K562 (cell line): ENCODE measurements at regions not wholly inside any gene's neighbourhood (a gene's known extent, or its start where the extent isn't known, plus 50 kb on each side); places are given as distances from the start of the nearest gene placed in this dataset.

Experiments
- ATAC-seq: fragments of 200-7000 bp; cut with Tn5 transposase; 3 replicates; pipeline ENCODE4 v1.9.1; 2020; ENCODE audit warnings: moderate library complexity
- BruUV-seq: library from RNA; stranded (reverse); fragments of 400-500 nt; replicated peaks from 2 replicates; lab custom pipeline; 2021; lab: Mats Ljungman, UMichigan
- CTCF ChIA-PET: fragments of 300-600 bp; formaldehyde crosslinking; extraction: SDS; loops from one replicate; lab custom pipeline; 2021; ENCODE audit warnings: low intra/inter-chr PET ratio; lab: Yijun Ruan, JAX
- POLR2A ChIA-PET: fragments of 300-600, 350-650 bp; sonication (Branson Sonifier 250); formaldehyde crosslinking; extraction: SDS; loops from one replicate; lab custom pipeline; 2021; ENCODE audit warnings: antibody characterized with exemption, inconsistent platforms; lab: Yijun Ruan, JAX
- DNase-seq, 4 experiments: peaks; one replicate each; pipeline versions ENCODE4 v3.0.0 to v3.0.0-alpha.2; 2011 to 2018; ENCODE audit warnings: low spot score in 3 of 4, mixed read lengths in 3 of 4; ENCODE audit errors: extremely low read depth in 1 of 4
- FAIRE-seq: peaks from 2 replicates; lab custom pipeline; 2011; peaks lifted over from hg19 to GRCh38; lab: Jason Lieb, UNC
- H2AFZ ChIP-seq: 2 replicates; pipeline ENCODE4 v1.6.0; 2011; ENCODE audit warnings: low read depth, low read length, control low read depth, inconsistent platforms
- H3K27ac ChIP-seq: fragments of 200-600 bp; 3 replicates; pipeline ENCODE4 v1.8.0; 2011; ENCODE audit warnings: low read depth, mild to moderate bottlenecking, control low read depth, inconsistent platforms, low read length, moderate library complexity, mixed read lengths; ENCODE audit errors: extremely low read depth
- H3K27me3 ChIP-seq, 2 experiments: fragments of 300-600 bp in 1 of 2; 2 replicates in 1 of 2; 3 replicates in 1 of 2; pipeline versions ENCODE4 v1.6.0 to v1.8.0; 2011; ENCODE audit warnings: inconsistent platforms in 2 of 2, low read length in 2 of 2, mild to moderate bottlenecking in 1 of 2, mixed read lengths in 1 of 2, moderate library complexity in 1 of 2; ENCODE audit not compliant: control insufficient read depth in 2 of 2, insufficient read depth in 2 of 2
- H3K36me3 ChIP-seq: fragments of 300-600 bp; 3 replicates; pipeline ENCODE4 v1.8.0; 2011; ENCODE audit warnings: mild to moderate bottlenecking, low read length, inconsistent platforms; ENCODE audit not compliant: control insufficient read depth, insufficient read depth
- H3K4me1 ChIP-seq, 2 experiments: fragments of 200-600 bp in 1 of 2; replicated peaks in 1 of 2; 2 replicates in 1 of 2; 3 replicates in 1 of 2; pipeline versions ENCODE4 v1.5.1 to v1.8.0; 2011; ENCODE audit warnings: inconsistent platforms in 2 of 2, low read length in 2 of 2, mild to moderate bottlenecking in 1 of 2, mixed read lengths in 1 of 2, moderate library complexity in 1 of 2; ENCODE audit not compliant: control insufficient read depth in 2 of 2, insufficient read depth in 2 of 2
- H3K4me2 ChIP-seq: 2 replicates; pipeline ENCODE4 v1.6.1; 2011; ENCODE audit warnings: low read length, control low read depth, inconsistent platforms, mixed read lengths; ENCODE audit not compliant: insufficient read depth
- H3K4me3 ChIP-seq: fragments of 200-600 bp; sonication (generic), shearing (Covaris generic); 2 replicates; pipeline ENCODE4 v1.5.1; 2016; ENCODE audit warnings: control low read depth, inconsistent platforms
- H3K79me2 ChIP-seq: fragments of 200-600 bp; 3 replicates; pipeline ENCODE4 v1.8.0; 2011; ENCODE audit warnings: low read length, inconsistent platforms; ENCODE audit not compliant: control insufficient read depth, insufficient read depth
- H3K9ac ChIP-seq, 2 experiments: 2 replicates each; pipeline versions ENCODE4 v1.6.0 to v1.6.1; 2011; ENCODE audit warnings: low read depth in 2 of 2, low read length in 2 of 2, control low read depth in 1 of 2, inconsistent platforms in 1 of 2, mild to moderate bottlenecking in 1 of 2, mixed read lengths in 1 of 2; ENCODE audit not compliant: insufficient read depth in 1 of 2
- H3K9me1 ChIP-seq: one replicate; pipeline ENCODE4 v1.6.0; 2011; ENCODE audit warnings: inconsistent platforms, mild to moderate bottlenecking, low read length, moderate library complexity; ENCODE audit not compliant: control insufficient read depth, insufficient read depth
- H3K9me3 ChIP-seq: replicated peaks from 2 replicates; pipeline ENCODE4 v1.5.1; 2011; ENCODE audit warnings: low read depth, low read length, inconsistent platforms; ENCODE audit not compliant: control insufficient read depth, insufficient read depth
- H4K20me1 ChIP-seq: replicated peaks from 2 replicates; pipeline ENCODE4 v1.6.1; 2011; ENCODE audit warnings: low read length, inconsistent platforms, mixed read lengths; ENCODE audit not compliant: control insufficient read depth, insufficient read depth
- DLX4 ChIP-seq: fragments of 250-450 bp; sonication (Bioruptor Pico); IDR thresholded peaks from 2 replicates; pipeline ENCODE4 v1.6.1; 2021; ENCODE audit warnings: mild to moderate bottlenecking
- DNMT1 ChIP-seq: fragments of 450-650 bp; IDR thresholded peaks from 2 replicates; pipeline ENCODE4 v1.6.1; 2016; ENCODE audit warnings: antibody characterized with exemption, mild to moderate bottlenecking
- ETS2 ChIP-seq: IDR thresholded peaks from 2 replicates; pipeline ENCODE4 v1.6.1; 2016; ENCODE audit warnings: borderline replicate concordance, missing genetic modification characterization, mild to moderate bottlenecking, moderate library complexity, missing compliant biosample characterization; ENCODE audit not compliant: poor library complexity, severe bottlenecking
- KDM1A ChIP-seq, 2 experiments: fragments of 450-650 bp; IDR thresholded peaks; 2 replicates each; pipeline ENCODE4 v1.6.1; 2016; ENCODE audit warnings: mild to moderate bottlenecking in 2 of 2
- KDM4B ChIP-seq, 2 experiments: fragments of 450-650 bp in 1 of 2; sonication (generic) in 1 of 2; IDR thresholded peaks; 2 replicates each; pipeline ENCODE4 v1.6.1; 2016 to 2017; ENCODE audit warnings: borderline replicate concordance in 2 of 2, antibody characterized with exemption in 1 of 2, low read depth in 1 of 2, mild to moderate bottlenecking in 1 of 2
- KLF1 ChIP-seq: fragments of 450-650 bp; IDR thresholded peaks from 2 replicates; pipeline ENCODE4 v1.6.1; 2016; ENCODE audit warnings: missing genetic modification characterization, missing compliant biosample characterization
- KLF6 ChIP-seq: fragments of 250-450 bp; sonication (Bioruptor Pico); IDR thresholded peaks from 2 replicates; pipeline ENCODE4 v1.4.0; 2020; ENCODE audit warnings: mild to moderate bottlenecking, moderate library complexity, borderline replicate concordance
- NBN ChIP-seq: fragments of 450-650 bp; IDR thresholded peaks from 2 replicates; pipeline ENCODE4 v1.6.1; 2016; ENCODE audit warnings: low read depth, mild to moderate bottlenecking
- NCOA2 ChIP-seq, 2 experiments: fragments of 450-650 bp; IDR thresholded peaks; 2 replicates each; pipeline ENCODE4 v1.6.1; 2018; ENCODE audit warnings: mild to moderate bottlenecking in 2 of 2, moderate library complexity in 1 of 2; ENCODE audit not compliant: partially characterized antibody in 2 of 2
- RUNX1 ChIP-seq: sonication (generic); IDR thresholded peaks from 2 replicates; pipeline ENCODE4 v1.6.1; 2016; ENCODE audit warnings: antibody characterized with exemption, low read depth
- TAL1 ChIP-seq: fragments of 450-650 bp; IDR thresholded peaks from 2 replicates; pipeline ENCODE4 v1.6.1; 2016; ENCODE audit warnings: mild to moderate bottlenecking
- WGBS: fragments of 100-300 bp; shearing (Covaris generic); methylation state at CpG from one replicate; pipeline ENCODE4 v1.1.6; 2016; ENCODE audit warnings: low coverage, mixed read lengths; ENCODE audit not compliant: insufficient coverage; ENCODE audit errors: missing lambda C conversion rate; 5-methylcytosine and 5-hydroxymethylcytosine counted together
- in situ Hi-C: fragments of 300-500 bp; cut with MboI; formaldehyde crosslinking; loops from 4 replicates; pipeline ENCODE4 v1.15.0; 2018; ENCODE audit warnings: inconsistent platforms, mixed read lengths
- intact Hi-C: fragments of 100-400 bp; cut with micrococcal nuclease; formaldehyde crosslinking; loops from 2 replicates; pipeline ENCODE4 v1.14.2; 2022
- TF ChIP-seq, protein P1 (sequence below): sonication (generic); formaldehyde crosslinking; IDR thresholded peaks from 2 replicates; pipeline ENCODE4 v1.8.0; 2022; ENCODE audit warnings: missing genetic modification reagents, mild to moderate bottlenecking, moderate library complexity, borderline replicate concordance
- TF ChIP-seq, protein P2 (sequence below): fragments of 200-800 bp; sonication (Bioruptor generic); IDR thresholded peaks from 2 replicates; pipeline ENCODE4 v1.6.1; 2017; ENCODE audit warnings: missing genetic modification characterization, missing compliant biosample characterization
- TF ChIP-seq, protein P3 (sequence below): fragments of 450-650 bp; formaldehyde crosslinking; IDR thresholded peaks from 2 replicates; pipeline ENCODE4 v1.4.0; 2020; ENCODE audit warnings: mild to moderate bottlenecking, moderate library complexity
- TF ChIP-seq, protein P4 (sequence below): sonication (generic); formaldehyde crosslinking; IDR thresholded peaks from 2 replicates; pipeline ENCODE4 v1.8.1; 2023; ENCODE audit warnings: mild to moderate bottlenecking, missing genetic modification reagents

- TF ChIP-seq ETS2 (tag) (no peak), KLF6 (CRISPR knock-in tag) (no peak), RUNX1 (no peak), KDM1A (IDR thresholded peaks at IDR 0.05) (no peak)
- TF ChIP-seq, protein P1, sequence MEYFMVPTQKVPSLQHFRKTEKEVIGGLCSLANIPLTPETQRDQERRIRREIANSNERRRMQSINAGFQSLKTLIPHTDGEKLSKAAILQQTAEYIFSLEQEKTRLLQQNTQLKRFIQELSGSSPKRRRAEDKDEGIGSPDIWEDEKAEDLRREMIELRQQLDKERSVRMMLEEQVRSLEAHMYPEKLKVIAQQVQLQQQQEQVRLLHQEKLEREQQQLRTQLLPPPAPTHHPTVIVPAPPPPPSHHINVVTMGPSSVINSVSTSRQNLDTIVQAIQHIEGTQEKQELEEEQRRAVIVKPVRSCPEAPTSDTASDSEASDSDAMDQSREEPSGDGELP (CRISPR knock-in tag) = no peak
- TF ChIP-seq, protein P2, sequence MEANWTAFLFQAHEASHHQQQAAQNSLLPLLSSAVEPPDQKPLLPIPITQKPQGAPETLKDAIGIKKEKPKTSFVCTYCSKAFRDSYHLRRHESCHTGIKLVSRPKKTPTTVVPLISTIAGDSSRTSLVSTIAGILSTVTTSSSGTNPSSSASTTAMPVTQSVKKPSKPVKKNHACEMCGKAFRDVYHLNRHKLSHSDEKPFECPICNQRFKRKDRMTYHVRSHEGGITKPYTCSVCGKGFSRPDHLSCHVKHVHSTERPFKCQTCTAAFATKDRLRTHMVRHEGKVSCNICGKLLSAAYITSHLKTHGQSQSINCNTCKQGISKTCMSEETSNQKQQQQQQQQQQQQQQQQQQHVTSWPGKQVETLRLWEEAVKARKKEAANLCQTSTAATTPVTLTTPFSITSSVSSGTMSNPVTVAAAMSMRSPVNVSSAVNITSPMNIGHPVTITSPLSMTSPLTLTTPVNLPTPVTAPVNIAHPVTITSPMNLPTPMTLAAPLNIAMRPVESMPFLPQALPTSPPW (CRISPR knock-in tag) = no peak
Observed at GRCh38 chr4:159770401-159770800, 667.5 kb downstream of the RAPGEF2 start (continued).

DNA sequence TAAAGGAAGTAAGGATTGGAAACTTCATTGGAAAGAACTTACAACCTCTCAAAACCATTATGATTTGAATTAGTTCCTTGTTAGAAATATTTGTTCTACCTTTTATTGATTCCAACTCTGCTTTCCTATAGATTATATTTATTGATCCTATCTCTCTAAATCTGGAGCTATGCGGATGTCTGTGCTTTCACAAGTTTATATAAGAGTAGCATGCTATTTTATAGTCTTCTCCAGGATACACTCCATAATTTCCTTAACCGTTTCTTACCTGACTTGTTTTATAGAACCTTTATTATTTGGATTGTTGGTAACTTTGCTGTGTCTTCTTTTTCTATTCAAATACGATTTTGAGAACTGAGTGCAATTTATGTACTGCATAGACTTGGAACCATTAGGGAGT, 668.1 kb downstream of the RAPGEF2 start:
- Histone ChIP-seq H2AFZ (no peak overlapping the region), H3K9me3 (no peaks in the 10 kb centered on the region), H3K27me3 (no peaks in the 10 kb centered on the region), H3K4me3 (no peak overlapping the region), H3K9ac (no peak overlapping the region), H3K36me3 (no peaks in the 10 kb centered on the region), H3K4me2 (no peak overlapping the region), H3K79me2 (no peaks in the 10 kb centered on the region), H3K27ac (no peak overlapping the region), H4K20me1 (no peaks in the 10 kb centered on the region), H3K9me1 (no peaks in the 10 kb centered on the region), H3K4me1 (no peaks in the 10 kb centered on the region)
- ChIA-PET CTCF (no interaction called here), POLR2A (no interaction called here)
- intact Hi-C loops (no loop called here), in situ Hi-C loops (no loop called here)
- BruUV-seq = no TSS peak
- ATAC-seq (no peak), DNase-seq (no peak), FAIRE-seq (no peak)
- WGBS = 0% methylated on average over 3 of the region's 3 CpGs
- no peak for TF ChIP-seq NCOA2 (IDR thresholded peaks at IDR 0.05; ENCODE audit: partially characterized antibody in 2 of 2)
- TF ChIP-seq DLX4 (CRISPR knock-in tag) = no peak
- TF ChIP-seq, protein P3, sequence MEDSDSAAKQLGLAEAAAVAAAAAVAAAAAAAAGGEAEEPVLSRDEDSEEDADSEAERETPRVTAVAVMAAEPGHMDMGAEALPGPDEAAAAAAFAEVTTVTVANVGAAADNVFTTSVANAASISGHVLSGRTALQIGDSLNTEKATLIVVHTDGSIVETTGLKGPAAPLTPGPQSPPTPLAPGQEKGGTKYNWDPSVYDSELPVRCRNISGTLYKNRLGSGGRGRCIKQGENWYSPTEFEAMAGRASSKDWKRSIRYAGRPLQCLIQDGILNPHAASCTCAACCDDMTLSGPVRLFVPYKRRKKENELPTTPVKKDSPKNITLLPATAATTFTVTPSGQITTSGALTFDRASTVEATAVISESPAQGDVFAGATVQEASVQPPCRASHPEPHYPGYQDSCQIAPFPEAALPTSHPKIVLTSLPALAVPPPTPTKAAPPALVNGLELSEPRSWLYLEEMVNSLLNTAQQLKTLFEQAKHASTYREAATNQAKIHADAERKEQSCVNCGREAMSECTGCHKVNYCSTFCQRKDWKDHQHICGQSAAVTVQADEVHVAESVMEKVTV (CRISPR knock-in tag) = no peak
- TF ChIP-seq DNMT1 = no peak
- no peak for TF ChIP-seq TAL1
- TF ChIP-seq KDM4B (IDR thresholded peaks at IDR 0.05; ENCODE audit: borderline replicate concordance in 2 of 2, low read depth in 1 of 2) = no peak
- no peak for TF ChIP-seq NBN
- no peak for TF ChIP-seq KLF1
- TF ChIP-seq, protein P4, sequence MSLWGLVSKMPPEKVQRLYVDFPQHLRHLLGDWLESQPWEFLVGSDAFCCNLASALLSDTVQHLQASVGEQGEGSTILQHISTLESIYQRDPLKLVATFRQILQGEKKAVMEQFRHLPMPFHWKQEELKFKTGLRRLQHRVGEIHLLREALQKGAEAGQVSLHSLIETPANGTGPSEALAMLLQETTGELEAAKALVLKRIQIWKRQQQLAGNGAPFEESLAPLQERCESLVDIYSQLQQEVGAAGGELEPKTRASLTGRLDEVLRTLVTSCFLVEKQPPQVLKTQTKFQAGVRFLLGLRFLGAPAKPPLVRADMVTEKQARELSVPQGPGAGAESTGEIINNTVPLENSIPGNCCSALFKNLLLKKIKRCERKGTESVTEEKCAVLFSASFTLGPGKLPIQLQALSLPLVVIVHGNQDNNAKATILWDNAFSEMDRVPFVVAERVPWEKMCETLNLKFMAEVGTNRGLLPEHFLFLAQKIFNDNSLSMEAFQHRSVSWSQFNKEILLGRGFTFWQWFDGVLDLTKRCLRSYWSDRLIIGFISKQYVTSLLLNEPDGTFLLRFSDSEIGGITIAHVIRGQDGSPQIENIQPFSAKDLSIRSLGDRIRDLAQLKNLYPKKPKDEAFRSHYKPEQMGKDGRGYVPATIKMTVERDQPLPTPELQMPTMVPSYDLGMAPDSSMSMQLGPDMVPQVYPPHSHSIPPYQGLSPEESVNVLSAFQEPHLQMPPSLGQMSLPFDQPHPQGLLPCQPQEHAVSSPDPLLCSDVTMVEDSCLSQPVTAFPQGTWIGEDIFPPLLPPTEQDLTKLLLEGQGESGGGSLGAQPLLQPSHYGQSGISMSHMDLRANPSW (CRISPR knock-in tag) = no peak
